GM19468 (cell line): ENCODE measurements at regions not wholly inside any gene's neighbourhood (a gene's known extent, or its start where the extent isn't known, plus 50 kb on each side); places are given as distances from the start of the nearest gene placed in this dataset.
"Not testable (repeated sequence)": the region's sequence is repeated elsewhere in the genome, so short reads cannot be mapped to it uniquely, and the experiment has no call there.

Experiments
- ATAC-seq: cut with Tn5 transposase; IDR thresholded peaks from one replicate; pipeline ENCODE4 v1.9.1; 2021; ENCODE audit warnings: mild to moderate bottlenecking, moderate library complexity, moderate number of reproducible peaks; ENCODE audit not compliant: unreplicated experiment; ENCODE audit errors: extremely low read depth

DNA sequence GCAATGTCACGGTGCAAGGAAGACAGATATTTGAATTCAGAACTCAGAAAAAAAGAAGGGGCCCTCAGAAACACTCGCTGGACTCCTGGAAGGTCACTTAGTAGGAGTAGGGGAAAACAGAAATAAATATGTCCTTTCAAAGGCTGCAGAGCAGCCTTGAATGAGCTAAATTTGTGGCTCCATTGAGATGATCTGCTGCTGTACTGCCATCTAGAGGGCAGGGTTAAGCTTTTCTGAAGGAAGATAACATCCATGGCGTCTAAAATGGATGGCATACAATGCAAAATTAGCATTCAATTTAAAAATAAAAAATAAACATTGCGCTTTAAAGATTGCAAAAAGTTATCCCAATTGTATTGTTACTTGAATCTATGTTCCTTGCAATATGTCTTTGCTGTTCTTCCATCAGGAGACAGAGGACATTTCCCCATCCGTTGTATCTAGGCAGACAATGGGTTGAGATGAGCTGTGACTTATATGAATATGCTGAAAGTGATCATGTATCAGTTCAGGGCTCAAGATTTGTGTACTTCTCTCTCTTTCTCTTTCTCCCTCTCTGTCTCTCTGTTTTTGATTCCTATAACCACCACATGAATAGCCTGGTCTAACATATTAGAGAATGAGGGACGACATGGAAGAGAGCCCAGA is 642.2 kb downstream of the SH2D4B start:
- no peak for ATAC-seq

DNA sequence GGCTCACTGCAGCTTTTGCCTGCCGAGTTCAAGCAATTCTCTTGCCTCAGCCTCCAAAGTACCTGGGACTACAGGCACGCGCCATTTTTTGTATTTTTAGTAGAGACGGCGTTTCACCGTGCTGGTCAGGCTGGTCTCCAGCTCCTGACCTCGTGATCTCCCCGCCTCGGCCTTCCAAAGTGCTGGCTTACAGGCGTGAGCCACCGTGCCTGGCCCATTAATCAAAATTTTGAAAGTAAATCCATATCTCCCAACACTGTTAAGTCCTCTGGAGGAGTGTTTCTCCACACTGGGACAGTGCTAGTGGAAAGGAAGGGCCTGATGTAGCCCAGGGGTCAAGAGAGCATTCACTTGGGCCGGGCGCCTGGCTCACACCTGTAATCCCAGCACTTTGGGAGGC is 644.6 kb downstream of the SH2D4B start:
- ATAC-seq = no peak

DNA sequence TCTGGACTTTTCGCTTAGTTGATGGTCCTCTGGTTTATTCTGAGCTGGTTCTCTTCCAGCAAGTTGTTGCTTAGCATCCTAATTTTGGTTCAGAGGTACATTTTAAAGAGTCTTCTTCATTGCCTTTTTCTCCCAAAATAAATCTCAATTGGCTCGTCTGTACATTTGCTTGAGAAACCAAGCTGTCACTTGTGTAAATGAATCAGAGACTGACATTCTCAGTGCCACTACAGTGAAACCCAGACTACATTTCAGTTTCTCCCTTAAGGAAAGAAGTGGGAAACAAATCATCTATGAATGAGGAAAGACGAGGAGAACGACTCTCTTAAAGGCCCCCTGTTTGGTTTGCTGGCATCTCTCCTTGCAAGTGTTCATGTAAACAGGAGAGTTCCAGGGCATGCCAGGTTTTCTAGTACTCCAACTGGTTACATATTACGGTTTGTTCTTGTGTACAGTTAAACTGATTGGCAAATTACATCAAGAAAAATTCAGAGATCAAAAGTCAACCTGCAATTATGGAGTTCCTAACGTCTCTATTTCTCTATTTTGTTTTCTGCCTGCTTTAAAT is 654.6 kb downstream of the SH2D4B start:
- ATAC-seq = no peak

DNA sequence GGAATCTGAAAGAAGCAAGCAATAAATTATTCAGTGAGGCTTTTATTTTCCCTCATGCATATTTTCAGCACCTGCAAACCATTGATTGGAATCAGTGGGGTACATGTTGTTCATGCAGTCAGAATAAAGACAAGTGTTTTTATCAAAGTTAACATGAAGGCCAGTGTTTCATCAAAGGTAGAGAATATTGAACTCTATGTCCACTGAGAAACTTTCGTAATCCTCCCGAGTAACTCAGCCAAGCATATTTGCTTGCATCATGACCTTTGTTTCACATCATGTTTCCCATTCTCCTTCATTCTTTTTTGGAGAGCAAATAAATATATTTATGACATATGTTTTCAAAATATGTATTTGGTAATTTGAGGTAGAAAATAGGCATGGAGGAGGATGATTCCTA is 663.1 kb downstream of the SH2D4B start:
- ATAC-seq = no peak

DNA sequence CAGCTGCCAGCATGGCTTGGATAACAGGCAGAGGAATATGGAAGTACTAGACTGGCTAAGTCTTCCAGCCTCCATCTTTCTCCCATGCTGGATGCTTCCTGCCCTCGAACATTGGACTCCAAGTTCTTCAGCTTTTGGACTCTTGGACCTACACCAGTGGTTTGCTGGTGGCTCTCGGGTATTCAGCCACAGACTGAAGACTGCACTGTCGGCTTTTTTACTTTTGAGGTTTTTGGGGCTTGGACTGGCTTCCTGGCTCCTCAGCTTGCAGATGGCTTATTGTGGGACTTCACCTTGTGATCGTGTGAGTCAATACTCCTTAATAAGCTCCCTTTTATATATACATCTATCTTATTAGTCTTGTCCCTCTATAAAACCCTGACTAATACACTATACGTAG is 667.6 kb upstream of the NRG3 start:
- not testable (repeated sequence) for ATAC-seq

DNA sequence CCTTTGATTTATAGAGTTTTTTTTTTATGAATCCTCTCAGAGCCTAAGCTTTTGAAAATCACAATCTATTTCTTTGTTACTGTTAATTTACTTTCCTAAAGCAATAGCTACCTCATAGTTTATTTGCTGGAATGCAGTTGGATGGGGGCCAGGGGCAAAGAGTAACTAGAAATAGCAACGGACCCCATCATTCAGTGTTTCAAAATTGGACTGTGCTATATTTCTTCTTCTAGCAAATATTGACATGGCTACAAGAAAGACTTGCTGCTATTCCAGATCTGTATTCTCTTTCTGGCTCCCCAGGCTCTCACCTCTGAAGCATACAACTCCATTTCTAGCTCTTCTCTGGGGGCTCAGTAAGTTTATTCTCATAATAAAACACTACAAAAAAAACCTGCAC is 661.6 kb upstream of the NRG3 start:
- ATAC-seq = no peak

DNA sequence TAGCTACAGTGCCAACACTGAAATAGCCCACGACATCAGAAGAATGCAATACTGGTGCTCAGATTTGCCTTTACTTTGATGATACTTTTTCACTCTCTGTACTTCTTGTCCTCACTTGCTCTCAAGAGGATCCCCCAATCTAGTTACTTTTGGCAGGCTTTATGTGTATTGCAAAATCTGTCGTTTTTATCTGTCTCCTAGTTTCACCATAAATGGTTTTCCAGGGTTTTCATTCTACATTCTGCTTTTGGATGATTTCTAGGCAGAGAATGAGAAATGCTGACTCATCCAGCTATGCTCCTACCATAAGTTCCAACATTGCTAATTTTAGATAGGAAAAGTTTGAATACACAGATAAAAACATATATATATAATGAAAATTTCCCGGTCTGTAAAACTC is 659.5 kb upstream of the NRG3 start:
- ATAC-seq = no peak

DNA sequence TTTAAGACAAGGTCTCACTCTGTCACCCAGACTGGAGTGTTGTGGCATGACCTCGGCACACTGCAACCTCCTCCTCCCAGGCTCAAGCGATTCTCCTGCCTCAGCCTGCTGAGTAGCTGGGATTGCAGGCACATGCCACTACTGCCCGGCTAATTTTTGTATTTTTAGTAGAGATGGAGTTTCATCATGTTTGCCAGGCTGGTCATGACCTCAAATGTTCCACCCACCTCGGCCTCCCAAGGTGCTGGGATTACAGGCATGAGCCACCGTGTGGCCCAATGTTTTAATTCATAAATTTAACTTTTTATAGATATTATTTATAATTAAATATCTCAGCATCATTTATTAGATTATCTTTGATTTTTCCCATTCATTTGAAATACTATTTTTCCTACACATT is 658.0 kb upstream of the NRG3 start:
- no peak for ATAC-seq

DNA sequence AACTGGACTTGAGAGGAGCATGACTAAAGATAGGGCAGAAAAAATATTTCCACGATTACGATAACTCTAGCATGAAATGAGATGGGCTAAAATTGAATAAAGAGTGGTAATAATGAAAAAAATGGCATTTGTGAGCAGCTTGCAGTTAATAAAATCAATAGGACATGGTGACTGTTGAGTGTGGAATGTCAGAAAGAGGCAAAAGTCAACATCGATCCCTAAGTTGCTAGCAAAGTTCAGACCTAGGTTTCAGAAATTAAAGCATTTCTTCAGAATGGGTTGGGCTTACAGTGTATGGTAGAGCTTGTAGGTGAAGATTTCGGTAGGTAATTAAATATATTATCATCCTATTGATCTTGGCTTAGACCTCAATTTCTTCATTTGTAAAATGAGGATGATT is 656.7 kb upstream of the NRG3 start:
- ATAC-seq = no peak

DNA sequence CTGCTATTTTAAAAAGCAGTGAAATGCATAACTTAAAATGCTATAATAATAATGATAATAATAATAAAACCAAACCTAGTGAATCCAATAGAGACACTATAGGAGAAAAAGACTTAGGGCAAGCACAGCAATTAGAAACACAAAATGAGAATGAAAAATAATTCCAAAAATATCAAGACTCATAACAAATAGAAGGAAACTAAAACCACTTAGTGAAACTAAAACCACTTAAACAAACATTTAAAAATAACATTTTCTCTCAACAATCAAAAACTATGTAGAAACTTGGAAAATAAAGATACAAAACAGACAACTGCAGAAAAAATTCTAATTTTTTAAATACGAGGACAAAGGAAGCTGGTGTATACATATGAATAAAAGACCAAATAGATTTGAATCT is 655.2 kb upstream of the NRG3 start:
- ATAC-seq = no peak

DNA sequence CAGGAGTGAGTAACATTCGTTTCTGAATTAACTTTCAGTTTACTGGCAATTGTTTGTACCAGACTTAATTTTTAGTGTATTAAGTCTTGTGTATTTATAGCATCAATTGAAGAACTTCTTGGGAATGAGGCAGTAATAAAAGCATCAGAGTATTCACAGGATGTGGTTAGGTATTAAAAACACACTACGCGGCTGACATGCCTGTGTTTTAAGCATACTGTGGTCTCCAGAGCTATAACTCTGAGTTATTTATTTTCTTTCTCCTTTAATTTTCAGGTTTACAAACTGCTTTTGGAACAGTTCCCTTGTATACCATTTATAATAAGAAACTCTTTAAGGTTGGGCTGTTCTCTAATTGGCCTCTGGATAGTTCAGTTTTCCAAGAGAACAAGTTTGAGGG is 626.1 kb upstream of the NRG3 start:
- no peak for ATAC-seq

DNA sequence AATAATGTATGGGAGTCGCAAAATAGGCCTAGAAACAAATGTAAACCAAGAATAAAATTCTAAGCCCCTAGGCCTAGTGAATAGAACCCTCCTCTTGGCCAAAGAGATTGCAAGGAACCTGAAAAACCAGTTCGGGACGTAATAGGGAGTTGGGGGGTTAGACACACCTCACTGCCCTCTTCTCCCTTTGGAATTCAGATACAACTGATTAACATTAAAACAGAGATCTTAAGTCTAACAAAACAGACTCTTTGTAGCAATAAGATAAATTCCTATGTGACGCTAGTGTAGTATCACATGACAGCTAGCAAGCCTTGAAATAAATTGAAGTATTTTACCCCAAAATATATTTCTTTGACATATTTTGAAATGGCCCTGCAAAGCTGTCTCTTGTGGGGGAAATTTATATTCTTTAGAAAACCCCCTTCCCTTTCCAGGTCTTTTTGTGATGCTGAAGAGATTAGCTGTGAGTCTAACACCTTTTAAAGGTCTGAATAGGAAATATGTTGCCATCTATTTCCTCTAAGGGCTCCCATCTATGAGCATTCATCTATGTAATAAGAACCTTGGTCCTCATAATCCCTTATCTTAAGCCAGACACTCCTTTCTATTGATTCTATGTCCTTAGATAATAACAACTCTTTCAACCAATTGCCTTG is 623.4 kb upstream of the NRG3 start:
- no peak for ATAC-seq

DNA sequence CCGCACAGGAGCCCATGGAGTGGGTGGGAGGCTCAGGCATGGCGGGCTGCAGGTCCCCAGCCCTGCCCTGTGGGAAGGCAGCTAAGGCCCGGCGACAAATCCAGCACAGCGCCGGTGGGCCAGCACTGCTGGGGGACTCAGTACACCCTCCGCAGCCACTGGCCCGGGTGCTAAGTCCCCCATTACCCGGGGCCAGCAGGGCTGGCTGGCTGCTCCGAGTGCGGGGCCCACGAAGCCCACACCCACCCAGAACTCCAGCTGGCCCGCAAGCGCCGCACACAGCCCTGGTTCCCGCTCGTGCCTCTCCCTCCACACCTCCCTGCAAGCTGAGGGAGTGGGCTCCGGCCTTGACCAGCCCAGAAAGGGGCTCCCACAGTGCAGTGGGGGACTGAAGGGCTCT is 610.0 kb upstream of the NRG3 start:
- ATAC-seq = not testable (repeated sequence)

DNA sequence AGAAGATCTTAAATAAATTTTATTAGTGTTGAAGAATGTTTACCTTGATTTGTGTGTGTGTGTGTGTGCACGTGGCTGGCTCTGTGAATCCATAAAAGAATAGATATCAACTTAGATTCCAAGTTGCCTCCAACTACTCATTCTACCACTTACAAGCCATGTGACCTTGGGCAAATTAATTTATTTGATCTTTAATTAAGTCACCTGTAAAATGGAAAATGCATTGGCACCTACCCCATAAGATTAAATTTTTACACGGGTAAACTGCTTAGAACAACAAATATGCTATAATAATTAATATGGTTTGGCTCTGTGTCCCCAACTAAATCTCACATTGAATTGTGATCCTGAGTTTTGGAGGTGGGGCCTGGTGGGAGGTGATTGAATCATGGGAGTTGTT is 604.9 kb upstream of the NRG3 start:
- no peak for ATAC-seq

DNA sequence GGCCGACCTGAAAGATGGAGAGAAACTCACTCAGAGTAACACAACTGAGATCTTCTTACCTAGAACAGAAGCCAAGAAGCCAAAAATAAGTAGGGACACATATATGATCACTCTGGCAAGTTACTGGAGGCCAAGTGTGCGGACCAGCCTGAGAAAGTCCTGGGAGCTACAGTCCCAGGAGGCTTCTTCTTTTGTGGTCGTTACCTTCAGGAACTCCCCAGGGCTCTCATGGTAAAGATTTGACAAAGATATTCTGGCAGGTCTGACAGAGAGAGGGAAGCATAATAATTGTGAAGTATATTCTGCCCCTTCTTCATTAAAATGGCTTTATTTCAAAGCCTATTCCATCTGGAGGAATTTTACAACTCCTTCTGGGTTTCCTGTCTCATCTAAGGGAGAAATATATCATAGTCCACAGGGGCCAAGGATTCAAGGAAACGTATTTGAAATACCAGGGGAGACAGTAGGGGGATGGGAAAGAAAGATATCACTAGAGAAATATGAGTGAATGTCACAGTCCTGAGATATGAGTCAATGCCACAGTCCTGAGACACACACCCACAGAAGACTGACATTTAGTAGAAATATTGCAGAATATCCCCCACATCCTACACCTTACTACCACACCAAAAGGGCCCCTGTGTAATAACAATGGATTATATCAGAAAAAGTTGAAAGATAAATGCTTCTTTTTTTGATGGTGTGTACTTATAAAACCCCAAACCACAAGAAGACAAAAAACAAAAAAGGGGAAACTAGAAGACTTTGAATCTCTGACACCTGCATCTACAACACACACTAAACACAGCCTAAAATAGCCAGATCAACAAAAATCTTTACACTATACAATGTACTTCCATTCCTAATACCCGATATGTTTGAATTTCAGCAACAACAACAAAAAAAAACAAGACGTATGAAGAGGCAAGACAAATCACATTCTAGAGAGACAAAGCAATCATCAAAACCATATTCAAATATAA is 594.2 kb upstream of the NRG3 start:
- no peak for ATAC-seq

DNA sequence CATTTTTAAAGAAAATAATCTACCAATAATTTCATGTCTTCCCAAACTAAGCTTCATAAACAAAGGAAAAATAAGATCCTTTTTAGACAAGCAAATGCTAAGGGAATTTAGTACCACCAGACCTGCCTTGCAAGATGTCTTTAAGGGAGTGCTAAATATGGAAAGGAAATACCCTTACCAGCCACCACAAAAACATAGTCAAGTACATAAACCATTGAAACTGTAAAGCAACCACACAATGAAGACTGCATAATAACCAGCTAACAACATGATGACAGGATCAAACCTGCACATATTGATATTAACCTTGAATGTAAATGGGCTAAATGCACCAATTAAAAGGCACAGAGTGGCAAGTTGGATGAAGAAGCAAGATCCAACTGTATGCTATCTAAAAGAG is 586.5 kb upstream of the NRG3 start:
- no peak for ATAC-seq

DNA sequence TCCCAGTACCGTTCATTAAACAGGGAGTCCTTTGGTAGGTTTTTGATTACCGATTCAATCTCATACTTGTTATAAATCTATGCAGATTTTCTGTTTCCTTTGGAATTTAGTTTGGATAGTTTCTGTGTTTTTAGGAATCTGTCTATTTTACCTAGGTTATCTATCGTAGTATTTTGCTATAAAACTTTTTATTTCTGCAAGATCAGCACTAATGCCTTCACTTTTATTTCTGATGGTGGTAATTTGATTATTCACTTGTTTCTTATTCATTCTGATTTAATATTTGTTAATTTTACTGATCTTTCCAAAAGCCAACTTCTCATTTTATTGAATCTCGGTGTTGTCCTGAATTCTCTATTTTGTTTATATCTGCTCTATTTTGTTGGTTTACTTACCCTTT is 577.7 kb upstream of the NRG3 start:
- no peak for ATAC-seq

DNA sequence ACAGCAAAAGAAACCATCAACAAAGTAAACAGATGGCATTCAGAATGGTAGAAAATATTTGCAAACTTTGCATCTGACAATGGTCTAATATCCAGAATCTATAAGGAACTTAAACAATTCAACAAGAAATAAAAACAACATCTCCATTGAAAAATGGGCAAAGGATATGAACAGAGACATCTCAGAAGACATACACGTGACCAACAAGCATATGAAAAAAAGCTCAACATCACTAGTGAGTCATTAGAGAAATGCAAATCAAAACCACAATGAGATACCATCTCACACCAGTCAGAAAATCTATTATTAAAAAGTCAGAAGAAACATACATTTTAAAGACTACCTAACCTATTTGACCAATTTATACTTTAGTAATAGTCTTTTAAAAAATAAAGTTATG is 571.3 kb upstream of the NRG3 start:
- ATAC-seq = no peak

DNA sequence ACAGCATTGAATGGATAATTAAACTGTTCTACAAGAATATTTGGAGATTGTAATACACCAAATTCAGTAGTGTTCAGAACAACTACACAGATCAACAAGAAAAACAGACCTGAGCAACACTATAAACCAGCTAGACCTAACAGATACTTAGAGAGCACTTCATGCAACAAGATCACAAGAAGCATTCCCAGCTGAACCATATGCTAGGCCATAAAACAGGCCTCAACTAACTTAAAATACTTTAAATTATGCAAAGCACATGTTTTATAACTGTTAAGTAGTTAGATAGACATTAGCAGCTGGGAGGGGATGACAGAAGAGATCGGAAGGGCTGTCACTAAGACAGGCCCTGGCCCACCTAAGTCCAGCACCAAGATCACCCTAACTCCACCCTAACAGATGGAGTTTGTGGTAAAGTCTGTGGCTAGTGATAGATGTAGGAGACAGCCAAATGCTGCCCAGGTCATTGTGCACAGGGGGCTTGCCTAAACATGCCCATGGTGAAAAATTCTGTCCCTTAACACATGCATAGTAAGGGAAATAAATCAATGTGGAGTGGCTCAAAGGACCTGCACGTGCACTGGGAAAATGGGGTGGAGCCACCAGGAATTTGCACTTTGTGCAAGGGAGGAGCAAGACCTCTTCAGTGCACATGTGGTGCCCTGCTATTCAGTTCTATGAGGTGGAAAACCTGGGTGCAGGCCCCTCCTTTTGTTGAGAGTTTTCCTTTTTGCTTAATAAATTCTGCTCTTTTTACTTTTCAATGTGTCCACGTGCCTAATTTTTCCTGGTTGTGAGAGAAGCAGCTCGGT is 567.8 kb upstream of the NRG3 start:
- ATAC-seq = no peak

DNA sequence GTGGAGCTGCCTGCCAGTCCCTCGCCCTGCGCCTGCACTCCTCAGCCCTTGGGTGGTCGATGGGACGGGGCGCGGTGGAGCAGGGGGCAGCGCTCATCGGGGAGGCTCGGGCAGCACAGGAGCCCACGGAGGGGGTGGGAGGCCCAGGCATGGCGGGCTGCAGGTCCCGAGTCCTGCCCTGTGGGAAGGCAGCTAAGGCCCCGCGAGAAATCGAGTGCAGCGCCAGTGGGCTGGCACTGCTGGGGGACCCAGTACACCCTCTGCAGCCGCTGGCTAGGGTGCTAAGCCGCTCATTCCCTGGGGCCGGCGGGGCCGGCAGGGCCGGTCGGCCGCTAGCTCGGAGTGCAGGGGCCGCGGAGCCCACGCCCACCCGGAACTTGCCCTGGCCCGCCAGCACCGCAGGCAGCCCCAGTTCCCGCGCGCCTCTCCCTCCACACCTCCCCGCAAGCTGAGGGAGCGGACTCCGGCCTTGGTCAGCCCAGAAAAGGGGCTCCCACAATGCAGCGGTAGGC is 565.9 kb upstream of the NRG3 start:
- ATAC-seq = no peak
